CMK (cell line): ENCODE measurements at regions not wholly inside any gene's neighbourhood (a gene's known extent, or its start where the extent isn't known, plus 50 kb on each side); places are given as distances from the start of the nearest gene placed in this dataset.

Experiments used
- DNase-seq: peaks from one replicate; pipeline ENCODE4 v3.0.0-alpha.2; 2010; ENCODE audit warnings: low read depth

- DNase-seq = no peak
Observed at GRCh38 chr15:46251903-46252302, 617.1 kb downstream of the SQOR start.

DNA sequence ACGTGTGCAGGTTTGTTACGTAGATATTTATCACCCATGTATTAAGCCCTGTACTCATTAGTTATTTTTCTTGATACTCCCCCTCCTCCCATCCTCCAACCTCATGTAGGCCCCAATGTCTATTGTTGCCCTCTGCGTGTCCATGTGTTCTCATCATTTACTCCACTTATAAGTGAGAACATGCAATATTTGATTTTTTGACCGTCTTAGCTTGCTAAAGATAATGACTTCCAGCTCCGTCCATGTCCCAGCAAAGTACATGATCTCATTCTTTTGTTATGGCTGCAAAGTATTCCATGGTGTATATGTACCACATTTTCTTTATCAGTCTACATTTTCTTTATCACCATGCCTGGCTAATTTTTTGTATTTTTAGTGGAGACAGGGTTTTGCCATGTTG, 623.2 kb downstream of the SQOR start:
- DNase-seq = no peak

GRCh38 chr15:46260937-46261336, 626.1 kb downstream of the SQOR start:
- DNase-seq = no peak

DNA sequence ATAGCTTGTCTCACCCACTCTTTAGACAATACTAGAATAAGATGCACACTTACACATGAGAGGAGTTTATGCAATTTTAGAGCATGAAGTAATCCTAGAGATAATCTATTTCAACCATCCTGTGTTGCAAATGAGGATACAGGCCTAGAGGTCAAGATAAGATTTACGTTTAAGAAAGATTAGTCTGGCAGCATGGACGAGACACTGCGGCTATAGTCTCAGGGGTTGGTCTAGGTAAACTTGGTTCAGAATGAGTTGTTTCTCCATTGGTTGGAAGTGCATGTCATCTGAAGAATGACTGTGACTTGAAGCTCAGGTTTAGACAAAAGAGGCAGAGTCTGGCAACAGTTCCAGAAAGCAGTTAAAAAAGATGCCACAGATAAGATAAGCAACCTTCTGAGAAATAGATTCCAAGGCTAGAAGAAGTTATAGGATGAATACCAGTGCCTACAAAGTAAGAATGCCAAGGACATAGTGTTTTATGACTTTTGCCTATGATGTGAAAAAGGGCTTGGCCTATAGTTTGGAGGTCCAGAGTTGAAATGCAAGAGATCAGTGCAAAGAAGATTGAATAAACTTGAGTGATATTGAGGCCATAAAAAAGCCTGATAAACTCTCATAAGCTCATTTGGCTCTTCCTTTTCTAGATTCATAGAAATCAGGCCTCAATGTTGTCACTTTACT, 631.0 kb downstream of the SQOR start:
- DNase-seq = no peak

DNA sequence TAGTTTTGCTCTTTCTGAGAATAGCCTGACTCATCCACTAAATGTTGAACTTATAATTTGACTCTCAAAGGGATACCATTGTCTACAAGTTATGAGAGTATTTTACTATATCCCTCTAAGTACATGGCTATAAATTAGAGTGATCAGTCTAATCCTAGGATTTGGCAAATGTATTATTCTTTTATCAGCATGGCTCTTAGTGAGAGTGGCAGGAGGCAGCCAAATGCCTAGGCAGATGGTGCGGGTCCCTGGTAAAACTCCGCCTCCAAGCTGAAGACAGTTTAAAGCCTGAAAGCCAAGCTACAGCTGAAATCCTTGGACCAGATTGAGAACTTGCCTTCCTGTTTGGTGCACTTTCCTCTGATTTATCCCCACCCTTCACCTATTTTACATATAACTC, 631.8 kb downstream of the SQOR start:
- no peak for DNase-seq

DNA sequence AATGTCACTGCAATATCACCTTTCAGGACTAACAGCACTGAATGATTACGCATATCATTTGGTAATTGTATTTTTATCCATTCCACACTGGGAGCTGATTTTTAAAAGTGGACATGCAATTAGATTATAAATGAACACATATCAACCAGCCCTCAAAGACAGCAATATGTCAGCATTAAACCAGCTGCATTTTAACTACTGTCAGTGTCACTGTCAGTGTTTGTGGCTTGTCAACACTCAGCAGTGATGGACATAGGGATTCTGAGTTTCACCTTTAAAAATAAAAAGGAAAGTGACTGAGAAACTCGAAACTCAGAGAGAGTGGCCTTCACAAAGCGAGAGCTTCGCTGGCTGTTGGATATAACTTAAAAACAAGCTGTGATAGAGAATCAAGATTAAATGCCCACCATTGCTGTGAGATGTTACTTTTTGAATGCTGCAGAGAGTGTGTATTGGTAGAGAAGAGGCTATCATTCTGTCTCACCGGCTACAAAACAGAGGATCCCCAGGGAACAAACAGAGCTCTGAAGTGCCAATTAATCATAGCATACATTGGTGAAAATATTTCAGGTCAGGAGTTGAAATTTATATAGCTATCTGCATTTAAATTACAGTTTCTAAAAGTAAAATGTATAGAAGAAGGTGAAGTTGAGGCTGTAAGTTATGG, 635.8 kb downstream of the SQOR start:
- DNase-seq = no peak

DNA sequence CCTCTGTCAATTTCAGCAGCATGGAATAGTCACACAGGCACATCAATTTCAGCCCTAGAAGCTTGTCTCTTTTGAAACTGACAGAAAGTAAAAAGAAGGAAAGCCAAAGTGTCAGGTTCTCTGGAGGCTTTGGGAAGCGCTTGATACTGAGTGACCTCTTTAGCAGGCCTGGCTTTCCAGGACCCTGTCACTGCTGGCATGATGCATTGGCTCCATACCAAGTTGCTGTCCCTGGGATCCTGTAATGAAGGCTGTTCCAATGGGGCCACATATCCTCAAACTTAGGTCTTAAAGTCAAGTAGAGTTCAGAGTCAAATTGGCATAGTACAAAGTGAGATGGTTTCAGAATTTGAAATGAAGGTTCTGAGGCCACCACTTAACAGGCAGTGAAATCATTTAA, 640.9 kb downstream of the SQOR start:
- no peak for DNase-seq

DNA sequence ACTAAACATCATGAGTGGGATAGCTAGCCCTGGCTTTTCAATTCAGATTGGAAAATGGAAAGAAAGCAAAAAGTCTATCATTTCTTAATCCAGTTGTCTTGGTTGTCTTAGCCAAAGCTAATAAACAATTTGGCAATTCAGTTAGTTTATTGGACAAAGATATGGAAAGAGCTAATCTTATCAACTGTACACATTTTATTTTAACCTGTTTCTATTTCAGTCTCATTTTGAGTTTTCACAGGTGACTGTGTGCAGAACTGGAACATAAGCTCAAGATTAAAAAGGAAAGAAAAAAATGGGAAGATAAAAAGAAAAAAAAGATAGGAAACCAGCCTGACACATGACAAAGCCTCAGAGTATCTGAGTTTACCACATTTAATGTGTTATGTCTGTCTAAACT, 642.6 kb downstream of the SQOR start:
- DNase-seq = no peak

DNA sequence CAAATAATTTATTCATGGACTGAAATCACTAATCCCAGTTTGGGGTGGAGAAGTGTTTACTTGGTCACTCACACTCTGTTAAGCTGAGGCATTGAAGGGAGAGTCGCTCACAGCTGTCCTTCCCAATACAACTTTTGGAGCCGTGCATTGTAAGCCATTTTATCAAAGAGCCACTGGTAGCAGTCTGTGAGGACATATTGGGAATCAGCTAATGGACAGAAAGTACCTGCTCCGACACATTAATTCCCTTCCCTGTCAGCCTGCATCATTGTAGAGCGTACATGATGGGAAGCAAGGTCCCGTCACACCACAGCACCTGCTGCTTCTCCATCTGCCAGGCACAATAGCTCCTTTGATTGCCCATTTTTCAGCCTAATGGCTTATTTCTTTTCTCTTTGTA, 643.2 kb downstream of the SQOR start:
- DNase-seq = no peak

DNA sequence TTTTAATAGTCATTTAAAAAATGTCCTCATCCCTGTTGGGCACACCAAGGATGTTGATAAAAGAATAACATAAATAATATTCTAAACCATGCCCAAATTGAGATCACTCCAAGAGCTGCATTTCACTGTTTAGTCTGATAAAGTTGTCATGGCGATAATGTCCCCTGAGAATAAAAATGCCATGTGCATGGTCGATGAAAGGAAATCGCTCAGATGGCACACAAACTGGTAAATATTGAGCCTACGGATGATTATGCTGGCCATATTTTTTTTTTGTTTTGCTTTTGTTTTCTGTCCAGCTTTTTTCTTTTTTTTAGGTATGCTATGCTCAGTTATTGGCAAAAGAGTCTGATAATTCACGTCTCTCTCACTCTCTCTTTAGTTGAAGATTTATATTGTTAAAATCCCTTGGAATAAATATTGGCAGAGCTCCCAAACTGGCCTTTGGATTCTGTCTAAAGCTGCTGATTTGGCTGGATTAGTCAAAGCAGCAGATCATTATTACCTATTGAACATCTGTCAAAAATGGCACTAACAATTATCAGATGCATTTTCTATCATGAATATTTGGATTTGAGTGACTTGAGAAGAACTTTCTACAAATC, 643.8 kb downstream of the SQOR start:
- no peak for DNase-seq

DNA sequence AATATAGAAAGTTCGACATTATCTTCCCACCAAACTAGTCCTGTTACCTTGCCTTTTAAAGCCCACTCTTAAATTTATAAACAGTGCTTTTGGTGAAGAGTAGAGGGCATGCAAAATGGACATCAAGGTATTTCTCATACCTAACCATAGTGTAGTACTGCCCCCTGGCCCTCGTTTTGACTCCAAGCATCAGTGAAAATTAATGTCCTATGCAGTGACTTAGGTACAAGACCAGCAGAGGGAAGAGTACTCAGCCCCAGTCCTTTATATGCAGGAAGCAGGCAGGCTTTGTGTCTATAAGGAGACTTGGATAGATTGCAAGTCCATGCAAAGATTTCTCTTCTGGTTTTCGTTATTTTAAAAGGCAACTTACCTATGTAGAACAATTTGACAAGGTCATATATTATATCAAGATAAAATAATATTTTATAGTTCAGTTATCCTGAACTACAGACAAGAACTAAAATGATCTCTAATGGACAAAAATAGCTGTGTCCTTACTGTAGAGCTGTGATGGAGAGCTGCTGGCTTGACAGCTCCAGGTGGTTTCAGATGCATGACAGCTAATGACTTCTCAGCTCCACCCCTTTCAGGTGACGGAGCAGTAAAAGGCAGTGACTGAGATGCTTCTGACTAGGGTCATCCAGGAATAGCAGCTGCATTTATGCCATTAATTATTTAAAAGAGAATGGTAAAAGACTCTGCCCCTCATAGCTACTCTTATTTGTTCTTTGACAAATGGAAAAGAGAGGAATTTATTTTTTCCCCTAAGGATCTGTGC, 646.1 kb downstream of the SQOR start:
- no peak for DNase-seq

GRCh38 chr15:46293550-46293949, 658.7 kb downstream of the SQOR start:
- no peak for DNase-seq

- no peak for DNase-seq
Observed at GRCh38 chr15:46296002-46296401, 661.2 kb downstream of the SQOR start.

DNA sequence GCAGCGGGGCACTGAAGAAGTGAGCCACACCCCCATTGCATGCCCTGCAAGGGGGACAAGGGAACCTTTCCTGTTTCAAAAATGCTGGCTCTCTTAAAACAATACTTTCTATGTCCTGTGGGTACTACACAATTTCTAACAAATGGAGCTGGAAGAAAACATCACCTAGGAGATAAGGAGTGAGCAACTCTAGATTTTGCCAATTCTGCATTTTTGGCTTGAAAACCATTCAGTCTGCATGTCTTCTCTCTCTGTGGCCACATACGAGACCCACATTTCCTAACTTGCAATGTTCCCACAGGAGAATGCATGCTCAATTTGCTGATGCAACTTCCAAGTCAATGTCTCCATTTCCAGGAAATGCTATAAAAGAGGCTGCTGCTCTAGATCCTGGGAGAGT, 662.0 kb downstream of the SQOR start:
- DNase-seq = no peak

GRCh38 chr15:46297766-46298165, 662.9 kb downstream of the SQOR start:
- no peak for DNase-seq

- no peak for DNase-seq
Observed at GRCh38 chr15:46300716-46301115, 665.9 kb downstream of the SQOR start.

- DNase-seq = no peak
Observed at GRCh38 chr15:46301291-46301690, 666.5 kb downstream of the SQOR start.

GRCh38 chr15:46301826-46302225, 667.0 kb downstream of the SQOR start:
- DNase-seq = no peak

DNA sequence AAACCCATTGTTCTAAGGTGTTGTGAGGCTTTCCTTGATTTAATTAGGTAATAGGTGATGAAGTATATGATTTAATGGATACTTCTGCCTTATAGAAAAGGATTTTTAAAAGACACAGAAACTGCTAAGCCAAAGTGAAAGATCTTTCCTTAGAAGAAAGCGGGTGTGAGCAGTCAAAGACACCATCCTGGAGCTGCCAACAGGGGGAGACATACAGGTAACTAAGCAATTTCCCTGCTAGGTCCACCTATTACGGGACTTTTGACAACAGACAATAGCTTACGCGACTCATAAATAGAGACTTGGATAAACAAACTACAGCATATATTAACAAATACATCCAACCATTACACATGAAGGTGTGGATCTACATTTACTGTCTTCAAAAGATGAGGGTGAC, 669.5 kb downstream of the SQOR start:
- DNase-seq = peak; percentile 0

DNA sequence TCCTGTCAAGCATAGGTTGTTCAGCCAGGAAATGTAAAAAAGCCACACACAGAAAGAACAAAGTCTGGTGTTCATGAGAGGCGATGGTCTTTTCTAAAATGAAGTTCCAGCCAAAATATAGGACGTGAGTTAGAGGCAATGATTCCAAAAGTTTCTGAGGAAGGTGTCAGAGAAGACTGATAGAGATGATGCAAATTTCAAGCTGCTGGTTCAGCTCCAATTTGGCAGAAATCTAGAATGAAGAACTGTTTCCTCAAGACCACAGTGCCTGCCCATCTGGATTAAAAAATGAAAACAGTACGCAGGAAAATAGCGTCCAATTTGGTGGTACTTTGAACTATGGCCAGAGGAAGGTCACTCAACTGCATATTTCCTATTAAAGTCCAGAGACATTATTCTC, 672.9 kb downstream of the SQOR start:
- no peak for DNase-seq

DNA sequence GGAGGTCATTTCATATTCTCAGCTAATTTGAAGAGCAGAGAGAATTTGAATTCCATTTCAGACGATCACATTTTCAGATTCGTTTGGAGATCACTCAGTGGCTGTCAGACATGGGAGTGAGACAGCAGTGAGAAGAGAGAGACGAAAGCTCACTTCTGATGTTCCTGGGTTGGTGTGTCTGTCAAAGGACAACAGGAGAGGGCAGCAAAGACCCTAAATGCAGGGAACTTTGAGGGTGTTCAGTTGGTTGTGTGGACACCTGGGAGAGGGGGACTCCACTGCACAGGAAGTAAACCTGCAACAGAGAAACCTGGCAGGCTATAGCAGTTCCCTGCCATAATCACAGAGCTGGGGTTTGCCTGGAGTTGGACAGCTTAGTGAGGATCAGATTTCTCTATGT, 675.1 kb downstream of the SQOR start:
- DNase-seq = no peak

- DNase-seq = peak; percentile 4
Observed at GRCh38 chr15:46312133-46312740, 677.4 kb downstream of the SQOR start.
